GM12872 (cell line): ENCODE measurements at regions not wholly inside any gene's neighbourhood (a gene's known extent, or its start where the extent isn't known, plus 50 kb on each side); places are given as distances from the start of the nearest gene placed in this dataset.

ENCODE experiments used
- TF ChIP-seq, protein P1 (sequence below): IDR thresholded peaks from 3 replicates; pipeline ENCODE4 v1.5.1; 2011; ENCODE audit warnings: low read depth, mild to moderate bottlenecking, low read length, moderate library complexity; ENCODE audit not compliant: insufficient read depth

DNA sequence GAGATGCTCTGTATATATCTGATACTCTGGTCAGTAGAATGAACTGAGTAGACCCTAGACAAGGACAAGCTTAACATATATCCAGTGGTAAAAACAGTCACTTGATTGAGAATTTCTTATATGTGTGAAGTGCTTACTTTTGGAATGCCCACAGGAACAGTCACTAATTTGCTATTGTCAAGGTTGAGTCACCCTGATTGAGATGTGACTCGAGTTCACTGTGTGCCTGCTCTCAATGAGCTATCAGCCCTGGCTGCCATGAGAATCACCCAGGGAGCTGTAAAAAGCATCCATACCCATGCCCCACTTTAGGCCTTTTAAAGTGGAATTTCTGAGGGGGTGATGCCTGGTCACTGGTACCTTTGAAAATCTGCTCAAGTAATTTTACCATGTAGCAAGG lies 283.7 kb downstream of the SUCLG1 start:
- TF ChIP-seq, protein P1, sequence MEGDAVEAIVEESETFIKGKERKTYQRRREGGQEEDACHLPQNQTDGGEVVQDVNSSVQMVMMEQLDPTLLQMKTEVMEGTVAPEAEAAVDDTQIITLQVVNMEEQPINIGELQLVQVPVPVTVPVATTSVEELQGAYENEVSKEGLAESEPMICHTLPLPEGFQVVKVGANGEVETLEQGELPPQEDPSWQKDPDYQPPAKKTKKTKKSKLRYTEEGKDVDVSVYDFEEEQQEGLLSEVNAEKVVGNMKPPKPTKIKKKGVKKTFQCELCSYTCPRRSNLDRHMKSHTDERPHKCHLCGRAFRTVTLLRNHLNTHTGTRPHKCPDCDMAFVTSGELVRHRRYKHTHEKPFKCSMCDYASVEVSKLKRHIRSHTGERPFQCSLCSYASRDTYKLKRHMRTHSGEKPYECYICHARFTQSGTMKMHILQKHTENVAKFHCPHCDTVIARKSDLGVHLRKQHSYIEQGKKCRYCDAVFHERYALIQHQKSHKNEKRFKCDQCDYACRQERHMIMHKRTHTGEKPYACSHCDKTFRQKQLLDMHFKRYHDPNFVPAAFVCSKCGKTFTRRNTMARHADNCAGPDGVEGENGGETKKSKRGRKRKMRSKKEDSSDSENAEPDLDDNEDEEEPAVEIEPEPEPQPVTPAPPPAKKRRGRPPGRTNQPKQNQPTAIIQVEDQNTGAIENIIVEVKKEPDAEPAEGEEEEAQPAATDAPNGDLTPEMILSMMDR, result no peak

DNA sequence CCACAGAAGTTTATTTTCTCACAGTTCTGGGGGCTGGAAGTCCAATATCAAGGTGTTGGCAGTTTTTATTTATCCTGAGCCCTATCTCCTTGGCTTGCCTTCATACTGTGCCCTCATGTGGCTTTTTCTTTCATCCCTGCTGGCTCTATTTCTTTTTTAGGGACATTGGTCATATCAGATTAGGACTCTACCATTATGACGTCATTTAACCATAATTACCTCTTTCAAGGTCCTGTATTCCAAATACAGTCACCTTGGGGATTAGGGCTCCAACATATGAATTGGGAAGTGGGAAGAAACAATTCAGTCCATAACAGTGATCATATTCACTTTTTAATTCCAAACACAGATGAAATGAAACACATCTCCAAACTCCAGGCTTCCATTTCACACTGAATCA lies 286.0 kb downstream of the SUCLG1 start:
- TF ChIP-seq, protein P1, result no peak

DNA sequence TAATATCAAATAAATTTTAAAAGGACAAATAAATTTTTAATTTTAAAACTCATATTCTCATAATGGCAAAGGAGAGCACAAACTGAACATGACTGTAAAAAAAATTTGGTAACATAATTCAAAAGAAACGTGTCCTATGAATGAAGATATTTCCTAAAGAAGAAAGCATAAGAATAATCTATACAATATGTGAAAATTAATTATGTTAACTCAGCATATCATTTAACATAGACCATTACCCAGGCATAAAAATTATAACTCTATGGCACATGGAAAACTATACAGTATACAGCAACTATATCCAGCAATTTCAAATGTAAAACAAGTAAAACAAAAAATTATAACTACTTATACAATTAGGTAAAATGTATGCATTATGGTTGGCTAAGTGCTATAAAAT lies 288.1 kb downstream of the SUCLG1 start:
- TF ChIP-seq, protein P1, result no peak

DNA sequence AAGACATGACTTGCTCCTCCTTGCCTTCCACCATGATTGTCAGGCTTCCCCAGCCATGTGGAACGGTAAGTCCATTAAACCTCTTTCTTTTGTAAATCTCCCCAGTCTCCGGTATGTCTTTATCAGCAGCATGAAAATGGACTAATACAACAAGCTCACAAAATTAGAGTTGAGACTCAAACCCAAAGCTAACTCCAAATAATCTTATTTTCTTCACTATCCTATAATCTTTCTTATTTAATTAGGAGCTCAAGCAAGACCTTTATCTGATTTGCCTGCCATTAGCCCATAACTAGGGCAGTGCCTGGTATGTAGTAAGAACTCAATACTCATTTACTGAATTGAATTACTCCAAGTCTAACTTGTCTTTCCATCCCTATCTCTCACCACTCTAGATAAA lies 289.2 kb downstream of the SUCLG1 start:
- TF ChIP-seq, protein P1, result no peak

DNA sequence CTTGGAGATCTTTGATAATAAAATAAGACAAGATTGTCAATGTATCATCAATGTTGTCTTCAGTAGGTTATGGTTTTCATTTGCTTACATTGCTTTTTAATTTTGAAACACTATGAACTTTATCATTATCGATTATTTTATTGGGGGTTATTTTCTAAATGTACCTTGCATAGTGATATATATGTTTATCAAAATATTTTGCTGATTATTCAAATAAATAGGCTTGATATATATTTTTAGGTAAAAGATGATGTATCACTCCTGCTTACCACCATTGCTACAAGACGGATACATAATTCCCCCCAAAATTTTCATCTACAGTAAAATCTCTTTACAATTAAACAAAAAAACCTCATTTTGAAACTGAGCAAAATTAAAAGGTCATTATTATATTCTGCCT lies 293.8 kb downstream of the SUCLG1 start:
- TF ChIP-seq, protein P1, result no peak

DNA sequence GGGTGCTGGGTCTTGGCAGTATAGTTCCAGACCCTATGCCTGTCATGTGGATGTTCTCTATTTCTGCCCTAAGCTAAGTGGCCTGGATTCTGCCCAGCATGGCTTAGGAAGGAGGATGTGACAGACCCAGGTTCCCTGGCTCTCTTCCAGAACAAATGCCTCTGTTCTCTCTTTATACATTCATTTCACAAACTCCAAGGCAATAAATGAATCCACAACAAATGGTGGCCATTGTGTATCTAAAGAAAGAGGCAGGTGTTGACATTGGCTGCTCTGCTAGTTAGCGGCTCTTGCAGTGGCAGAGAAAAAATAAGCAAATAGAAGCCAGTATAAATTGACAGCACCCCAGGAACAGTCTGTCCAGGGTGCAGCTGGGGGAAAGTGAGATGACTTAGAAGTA lies 298.6 kb downstream of the SUCLG1 start:
- TF ChIP-seq, protein P1, result no peak

DNA sequence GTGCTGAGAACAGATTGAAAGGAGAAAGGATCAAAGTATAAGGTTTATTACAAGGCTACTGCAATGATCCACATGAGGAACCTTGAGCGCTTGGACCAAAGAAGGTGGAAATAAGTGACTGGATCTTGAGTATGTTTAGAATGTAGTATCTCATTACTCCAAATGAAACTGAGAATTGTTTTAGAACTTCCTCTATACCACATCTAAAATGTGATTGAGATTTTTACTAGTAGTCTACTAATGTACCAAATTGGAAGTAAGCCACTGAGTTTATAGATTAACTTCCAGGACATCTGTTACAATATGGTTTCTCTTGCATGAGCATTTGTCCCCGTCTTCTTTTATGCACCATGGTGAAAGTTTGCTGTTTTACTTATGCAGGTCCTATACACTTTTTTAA lies 300.5 kb downstream of the SUCLG1 start:
- TF ChIP-seq, protein P1, result no peak

DNA sequence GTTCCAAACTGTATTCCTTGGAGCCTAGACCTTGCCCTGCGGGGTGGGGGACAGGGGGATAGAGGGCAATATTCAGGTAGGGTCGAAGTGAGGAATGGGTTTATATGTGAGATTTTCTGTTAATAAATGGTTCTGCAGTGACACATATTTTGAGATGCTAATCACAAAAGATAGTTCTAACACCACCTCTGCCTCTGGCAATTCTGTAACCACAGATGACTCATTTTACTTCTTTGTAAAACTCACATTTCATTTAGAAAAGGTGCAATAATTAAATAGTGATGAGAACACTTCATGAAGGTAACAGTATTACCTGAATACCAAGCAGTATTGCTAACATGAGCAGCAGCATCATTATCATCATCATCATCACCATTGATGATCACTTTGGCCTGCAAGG lies 306.6 kb downstream of the SUCLG1 start:
- TF ChIP-seq, protein P1, result no peak
